SK-N-SH treated with all-trans-retinoic acid at 6 μM for 48 hours (cell line): ENCODE measurements at regions not wholly inside any gene's neighbourhood (a gene's known extent, or its start where the extent isn't known, plus 50 kb on each side); places are given as distances from the start of the nearest gene placed in this dataset.
"Not testable (repeated sequence)": the region's sequence is repeated elsewhere in the genome, so short reads cannot be mapped to it uniquely, and the experiment has no call there.

ENCODE experiments used
- ATAC-seq: fragments of 200-7000 bp; cut with Tn5 transposase; 3 replicates; pipeline ENCODE4 v1.9.1; 2020; ENCODE audit warnings: mild to moderate bottlenecking, moderate library complexity
- ARNTL ChIP-seq: fragments of 450-650 bp; formaldehyde crosslinking; IDR thresholded peaks from 2 replicates; pipeline ENCODE4 v1.5.0; 2020; ENCODE audit warnings: low read depth, mild to moderate bottlenecking, moderate library complexity, borderline replicate concordance
- CREB5 ChIP-seq: fragments of 250-450 bp; sonication (Bioruptor Pico); IDR thresholded peaks from 2 replicates; pipeline ENCODE4 v1.5.1; 2020; ENCODE audit warnings: low read depth, mild to moderate bottlenecking, moderate library complexity
- CSDC2 ChIP-seq: fragments of 250-450 bp; sonication (Bioruptor Pico); IDR thresholded peaks from 2 replicates; pipeline ENCODE4 v1.5.0; 2020; ENCODE audit warnings: mild to moderate bottlenecking, moderate library complexity
- CSRNP3 ChIP-seq: fragments of 250-450 bp; sonication (Bioruptor Pico); IDR thresholded peaks from 2 replicates; pipeline ENCODE4 v1.5.1; 2021; ENCODE audit warnings: mild to moderate bottlenecking, moderate library complexity
- ESRRG ChIP-seq: fragments of 250-450 bp; sonication (Bioruptor Pico); IDR thresholded peaks from 2 replicates; pipeline ENCODE4 v1.6.1; 2021; ENCODE audit warnings: mild to moderate bottlenecking
- GLIS3 ChIP-seq: fragments of 250-450 bp; sonication (Bioruptor Pico); IDR thresholded peaks from 2 replicates; pipeline ENCODE4 v1.5.0; 2020; ENCODE audit warnings: mild to moderate bottlenecking, moderate library complexity
- ISL1 ChIP-seq: fragments of 250-450 bp; sonication (Bioruptor Pico); IDR thresholded peaks from 2 replicates; pipeline ENCODE4 v2.1.2; 2022; ENCODE audit warnings: mild to moderate bottlenecking, moderate library complexity
- PATZ1 ChIP-seq: fragments of 250-450 bp; sonication (Bioruptor Pico); IDR thresholded peaks from 2 replicates; pipeline ENCODE4 v1.8.0; 2020; ENCODE audit warnings: mild to moderate bottlenecking, moderate library complexity, borderline replicate concordance
- POU6F1 ChIP-seq: fragments of 250-450 bp; sonication (Bioruptor Pico); IDR thresholded peaks from 2 replicates; pipeline ENCODE4 v1.8.0; 2021; ENCODE audit warnings: low read depth, mild to moderate bottlenecking, moderate library complexity, borderline replicate concordance
- PPARA ChIP-seq: fragments of 250-450 bp; sonication (Bioruptor Pico); IDR thresholded peaks from 2 replicates; pipeline ENCODE4 v1.5.0; 2020; ENCODE audit warnings: mild to moderate bottlenecking, borderline replicate concordance
- RARB ChIP-seq: fragments of 250-450 bp; sonication (Bioruptor Pico); IDR thresholded peaks from 2 replicates; pipeline ENCODE4 v1.8.0; 2021; ENCODE audit warnings: mild to moderate bottlenecking, moderate library complexity
- TCF4 ChIP-seq: fragments of 250-450 bp; sonication (Bioruptor Pico); IDR thresholded peaks from 2 replicates; pipeline ENCODE4 v1.8.0; 2021; ENCODE audit warnings: mild to moderate bottlenecking, moderate library complexity, borderline replicate concordance
- TSHZ2 ChIP-seq: fragments of 250-450 bp; sonication (Bioruptor Pico); IDR thresholded peaks from 2 replicates; pipeline ENCODE4 v1.5.0; 2020; ENCODE audit warnings: mild to moderate bottlenecking, moderate library complexity
- ZC3H10 ChIP-seq: fragments of 250-450 bp; sonication (Bioruptor Pico); IDR thresholded peaks from 2 replicates; pipeline ENCODE4 v1.5.1; 2021; ENCODE audit warnings: mild to moderate bottlenecking, moderate library complexity
- ZFP30 ChIP-seq: fragments of 450-650 bp; formaldehyde crosslinking; IDR thresholded peaks from 2 replicates; pipeline ENCODE4 v1.5.0; 2022; ENCODE audit warnings: mild to moderate bottlenecking, moderate library complexity
- ZNF565 ChIP-seq: fragments of 450-650 bp; formaldehyde crosslinking; conservative IDR thresholded peaks from 2 replicates; pipeline ENCODE4 v1.5.0; 2020; ENCODE audit warnings: low read depth, mild to moderate bottlenecking, moderate library complexity
- ZNF8 ChIP-seq: fragments of 450-650 bp; formaldehyde crosslinking; IDR thresholded peaks from 2 replicates; pipeline ENCODE4 v1.5.0; 2020; ENCODE audit warnings: mild to moderate bottlenecking, moderate library complexity

- no peak for TF ChIP-seq ESRRG (CRISPR knock-in tag)
- TF ChIP-seq ZFP30 (CRISPR knock-in tag), result no peak
- TF ChIP-seq TSHZ2 (CRISPR knock-in tag), result no peak
- no peak for TF ChIP-seq ZNF8
- no peak for TF ChIP-seq ARNTL (CRISPR knock-in tag)
- TF ChIP-seq TCF4 (CRISPR knock-in tag), result no peak
- no peak for TF ChIP-seq ISL1 (CRISPR knock-in tag)
- TF ChIP-seq CSRNP3 (CRISPR knock-in tag), result no peak
- TF ChIP-seq CREB5 (CRISPR knock-in tag), result no peak
- TF ChIP-seq GLIS3 (CRISPR knock-in tag), result no peak
- TF ChIP-seq PATZ1 (CRISPR knock-in tag), result no peak
- no peak for TF ChIP-seq PPARA (CRISPR knock-in tag)
- TF ChIP-seq RARB (CRISPR knock-in tag), result no peak
- no peak for TF ChIP-seq CSDC2 (CRISPR knock-in tag)
- TF ChIP-seq POU6F1 (CRISPR knock-in tag), result no peak
- no peak for TF ChIP-seq ZC3H10 (CRISPR knock-in tag)
- TF ChIP-seq ZNF565 (CRISPR knock-in tag), result no peak
- peak; percentile 64 for ATAC-seq
These were observed 338.7 kb upstream of the TNRC6C start for GRCh38 chr17:77619851-77620250.

- ATAC-seq, result no peak
- TF ChIP-seq GLIS3 (CRISPR knock-in tag) (no peak), ZNF8 (no peak), TSHZ2 (CRISPR knock-in tag) (no peak), RARB (CRISPR knock-in tag) (no peak), CREB5 (CRISPR knock-in tag) (no peak), ZC3H10 (CRISPR knock-in tag) (no peak), CSRNP3 (CRISPR knock-in tag) (no peak), ISL1 (CRISPR knock-in tag) (no peak), PPARA (CRISPR knock-in tag) (no peak), TCF4 (CRISPR knock-in tag) (no peak), ZNF565 (CRISPR knock-in tag) (no peak), POU6F1 (CRISPR knock-in tag) (no peak)
These were observed 338.2 kb upstream of the TNRC6C start for GRCh38 chr17:77620282-77620681.

GRCh38 chr17:77622084-77622483, 336.4 kb upstream of the TNRC6C start:
- ATAC-seq, result not testable (repeated sequence)
